GM19238 (cell line): ENCODE measurements at regions not wholly inside any gene's neighbourhood (a gene's known extent, or its start where the extent isn't known, plus 50 kb on each side); places are given as distances from the start of the nearest gene placed in this dataset.
"Not testable (repeated sequence)": the region's sequence is repeated elsewhere in the genome, so short reads cannot be mapped to it uniquely, and the experiment has no call there.

Experiments used
- DNase-seq: peaks from one replicate; pipeline ENCODE4 v3.0.0; 2011; ENCODE audit warnings: low spot score; ENCODE audit not compliant: insufficient read length

GRCh38 chr11:41713030-41713429 lies 253.6 kb upstream of the LRRC4C start:
- DNase-seq: no peak

- no peak for DNase-seq
Measured at GRCh38 chr11:41714101-41714500, 254.6 kb upstream of the LRRC4C start.

- no peak for DNase-seq
Measured at GRCh38 chr11:41716862-41717261, 257.4 kb upstream of the LRRC4C start.

GRCh38 chr11:41720761-41721160 lies 261.3 kb upstream of the LRRC4C start:
- no peak for DNase-seq

GRCh38 chr11:41728161-41728560 lies 268.7 kb upstream of the LRRC4C start:
- DNase-seq: not testable (repeated sequence)

GRCh38 chr11:41775296-41775695 lies 315.8 kb upstream of the LRRC4C start:
- no peak for DNase-seq

GRCh38 chr11:41779401-41779960 lies 320.0 kb upstream of the LRRC4C start:
- no peak for DNase-seq

- no peak for DNase-seq
Measured at GRCh38 chr11:41781441-41781840, 322.0 kb upstream of the LRRC4C start.

GRCh38 chr11:41784513-41785335 lies 325.3 kb upstream of the LRRC4C start:
- no peak for DNase-seq

GRCh38 chr11:41786087-41786486 lies 326.6 kb upstream of the LRRC4C start:
- no peak for DNase-seq

- no peak for DNase-seq
Measured at GRCh38 chr11:41788177-41788576, 328.7 kb upstream of the LRRC4C start.

GRCh38 chr11:41789376-41789775 lies 329.9 kb upstream of the LRRC4C start:
- DNase-seq: no peak

GRCh38 chr11:41795004-41795403 lies 335.6 kb upstream of the LRRC4C start:
- DNase-seq: no peak

GRCh38 chr11:41799754-41800153 lies 340.3 kb upstream of the LRRC4C start:
- no peak for DNase-seq

- no peak for DNase-seq
Measured at GRCh38 chr11:41803895-41804294, 344.4 kb upstream of the LRRC4C start.

GRCh38 chr11:41816396-41816795 lies 356.9 kb upstream of the LRRC4C start:
- no peak for DNase-seq

- DNase-seq: not testable (repeated sequence)
Measured at GRCh38 chr11:41824287-41824686, 364.8 kb upstream of the LRRC4C start.

- DNase-seq: no peak
Measured at GRCh38 chr11:41826085-41826484, 366.6 kb upstream of the LRRC4C start.

GRCh38 chr11:41836431-41836830 lies 377.0 kb upstream of the LRRC4C start:
- DNase-seq: no peak

- no peak for DNase-seq
Measured at GRCh38 chr11:41842673-41843072, 383.2 kb upstream of the LRRC4C start.

GRCh38 chr11:41845066-41845465 lies 385.6 kb upstream of the LRRC4C start:
- DNase-seq: no peak

GRCh38 chr11:41848349-41848748 lies 388.9 kb upstream of the LRRC4C start:
- DNase-seq: no peak

GRCh38 chr11:41849250-41849649 lies 389.8 kb upstream of the LRRC4C start:
- no peak for DNase-seq
